Keratinocyte (primary cell): ENCODE measurements at regions not wholly inside any gene's neighbourhood (a gene's known extent, or its start where the extent isn't known, plus 50 kb on each side); places are given as distances from the start of the nearest gene placed in this dataset.

ENCODE experiments used
- DNase-seq: peaks from one replicate; pipeline ENCODE4 v3.0.0-alpha.2; 2011; ENCODE audit warnings: low read depth, missing footprints, low spot score
- FAIRE-seq: peaks from 2 replicates; lab custom pipeline; 2011; peaks lifted over from hg19 to GRCh38; lab: Jason Lieb, UNC
- H2AFZ ChIP-seq: 2 replicates; pipeline ENCODE4 v1.6.0; 2012; ENCODE audit warnings: low read length, control low read depth, inconsistent platforms; ENCODE audit not compliant: control insufficient read depth
- H3K27ac ChIP-seq: 2 replicates; pipeline ENCODE4 v1.5.1; 2011; ENCODE audit warnings: low read length; ENCODE audit not compliant: control insufficient read depth, insufficient read depth
- H3K27me3 ChIP-seq: 3 replicates; pipeline ENCODE4 v1.6.0; 2011; ENCODE audit warnings: low read length; ENCODE audit not compliant: control insufficient read depth, insufficient read depth; ENCODE audit errors: extremely low read depth
- H3K36me3 ChIP-seq, 2 experiments: 2 replicates in 1 of 2; 3 replicates in 1 of 2; pipeline ENCODE4 v1.5.1; 2011; ENCODE audit warnings: low read length in 2 of 2, mild to moderate bottlenecking in 1 of 2; ENCODE audit not compliant: control insufficient read depth in 2 of 2, insufficient read depth in 2 of 2; ENCODE audit errors: extremely low read depth in 1 of 2
- H3K4me1 ChIP-seq: 3 replicates; pipeline ENCODE4 v1.5.1; 2011; ENCODE audit warnings: low read length; ENCODE audit not compliant: control insufficient read depth, insufficient read depth; ENCODE audit errors: extremely low read depth
- H3K4me2 ChIP-seq: 3 replicates; pipeline ENCODE4 v1.6.0; 2011; ENCODE audit warnings: low read depth, low read length; ENCODE audit not compliant: control insufficient read depth, insufficient read depth; ENCODE audit errors: extremely low read depth
- H3K4me3 ChIP-seq, 3 experiments: fragments of 200-600 bp in 1 of 3; sonication (generic) in 1 of 3; 2 replicates in 2 of 3; 3 replicates in 1 of 3; pipeline ENCODE4 v1.5.1; 2011 to 2016; ENCODE audit warnings: low read length in 3 of 3, mild to moderate bottlenecking in 3 of 3, control low read depth in 2 of 3, inconsistent platforms in 1 of 3, low read depth in 1 of 3, mixed read lengths in 1 of 3, mixed run types in 1 of 3, moderate library complexity in 1 of 3; ENCODE audit not compliant: control insufficient read depth in 2 of 3, insufficient read depth in 2 of 3; ENCODE audit errors: extremely low read depth in 1 of 3
- H3K79me2 ChIP-seq: 2 replicates; pipeline ENCODE4 v1.6.0; 2012; ENCODE audit warnings: low read length; ENCODE audit not compliant: control insufficient read depth, insufficient read depth
- H3K9ac ChIP-seq: 3 replicates; pipeline ENCODE4 v1.6.0; 2011; ENCODE audit warnings: low read length; ENCODE audit not compliant: control insufficient read depth, insufficient read depth; ENCODE audit errors: extremely low read depth
- H3K9me1 ChIP-seq: 3 replicates; pipeline ENCODE4 v1.6.0; 2011; ENCODE audit warnings: low read length; ENCODE audit not compliant: control insufficient read depth, insufficient read depth; ENCODE audit errors: extremely low read depth
- H3K9me3 ChIP-seq: 2 replicates; pipeline ENCODE4 v1.5.1; 2012; ENCODE audit warnings: low read depth, low read length; ENCODE audit not compliant: control insufficient read depth
- H4K20me1 ChIP-seq: 3 replicates; pipeline ENCODE4 v1.6.0; 2011; ENCODE audit warnings: low read length; ENCODE audit not compliant: control insufficient read depth, insufficient read depth; ENCODE audit errors: extremely low read depth
- CTCF ChIP-seq, 3 experiments: IDR thresholded peaks in 1 of 3; conservative IDR thresholded peaks in 1 of 3; optimal IDR thresholded peaks in 1 of 3; 2 replicates in 2 of 3; 3 replicates in 1 of 3; pipeline versions ENCODE3 to v1.5.1; 2011; ENCODE audit warnings: low read length in 3 of 3, mild to moderate bottlenecking in 3 of 3, moderate library complexity in 2 of 3, control low read depth in 1 of 3, inconsistent platforms in 1 of 3; ENCODE audit not compliant: insufficient read depth in 2 of 3; ENCODE audit errors: extremely low read depth in 1 of 3
- EZH2 ChIP-seq: IDR thresholded peaks from one replicate; pipeline ENCODE4 v1.6.1; 2012; ENCODE audit warnings: inconsistent platforms, mild to moderate bottlenecking, low read length, moderate library complexity
- dilution Hi-C: fragments of 300-500 bp; cut with MboI; formaldehyde crosslinking; loops from one replicate; pipeline ENCODE4 v1.7.0; 2020; ENCODE audit warnings: low sequenced_read_pairs; ENCODE audit not compliant: extremely low pct_ligation_motif_present

- Histone ChIP-seq H3K4me3 (no peak overlapping the region), H3K27me3 (no peaks in the 10 kb centered on the region), H3K9me3 (no peaks in the 10 kb centered on the region), H3K27ac (no peak overlapping the region), H3K4me2 (no peak overlapping the region), H3K9ac (no peak overlapping the region), H3K9me1 (no peaks in the 10 kb centered on the region), H4K20me1 (no peaks in the 10 kb centered on the region), H3K36me3 (no peaks in the 10 kb centered on the region), H2AFZ (no peak overlapping the region), H3K79me2 (no peaks in the 10 kb centered on the region), H3K4me1 (no peaks in the 10 kb centered on the region)
- dilution Hi-C loops, result no loop called here
- TF ChIP-seq EZH2, result no peak
- no peak for TF ChIP-seq CTCF (optimal IDR thresholded peaks at IDR 0.05 in 1 of 3, IDR thresholded peaks at IDR 0.05 in 1 of 3, conservative IDR thresholded peaks at IDR 0.05 in 1 of 3; ENCODE audit: extremely low read depth in 1 of 3, insufficient read depth in 2 of 3, low read length in 3 of 3)
- DNase-seq (no peak), FAIRE-seq (no peak)
Observed at GRCh38 chr1:238171985-238172384, 281.3 kb upstream of the ZP4 start.

- dilution Hi-C loops, result no loop called here
Observed at GRCh38 chr1:238161955-238162354, 271.2 kb upstream of the ZP4 start.

More at GRCh38 chr1:238161955-238162354, 271.2 kb upstream of the ZP4 start:
- DNase-seq (no peak), FAIRE-seq (no peak)
- TF ChIP-seq EZH2 (no peak), CTCF (optimal IDR thresholded peaks at IDR 0.05 in 1 of 3, IDR thresholded peaks at IDR 0.05 in 1 of 3, conservative IDR thresholded peaks at IDR 0.05 in 1 of 3; ENCODE audit: extremely low read depth in 1 of 3, insufficient read depth in 2 of 3, low read length in 3 of 3) (no peak)
- H3K4me2 ChIP-seq, result no peak overlapping the region
- no peaks in the 10 kb centered on the region for H3K79me2 ChIP-seq
- H3K4me1 ChIP-seq, result no peaks in the 10 kb centered on the region
- no peaks in the 10 kb centered on the region for H3K9me3 ChIP-seq
- no peak overlapping the region for H3K4me3 ChIP-seq
- no peaks in the 10 kb centered on the region for H3K9me1 ChIP-seq
- H3K27ac ChIP-seq, result no peak overlapping the region
- H4K20me1 ChIP-seq, result no peaks in the 10 kb centered on the region
- no peak overlapping the region for H3K9ac ChIP-seq
- no peaks in the 10 kb centered on the region for H3K36me3 ChIP-seq
- H3K27me3 ChIP-seq, result no peaks in the 10 kb centered on the region
- H2AFZ ChIP-seq, result no peak overlapping the region
